Common myeloid progenitor, CD34-positive (primary cell): ENCODE measurements at regions not wholly inside any gene's neighbourhood (a gene's known extent, or its start where the extent isn't known, plus 50 kb on each side); places are given as distances from the start of the nearest gene placed in this dataset.

ENCODE experiments used
- CTCF ChIA-PET: fragments of 350-600 bp; sonication (Branson Sonifier 250); formaldehyde crosslinking; loops from one replicate; lab custom pipeline; 2021; ENCODE audit warnings: antibody characterized with exemption; lab: Charles Lee
- POLR2A ChIA-PET: fragments of 350-600 bp; sonication (Branson Sonifier 250); formaldehyde crosslinking; loops from one replicate; lab custom pipeline; 2021; ENCODE audit warnings: antibody characterized with exemption; lab: Charles Lee
- DNase-seq, 3 donors: peaks; one replicate each; pipeline versions ENCODE4 v3.0.0 to v3.0.0-alpha.2; 2013
- H3K27ac ChIP-seq, 2 experiments: 1 replicate in 1 of 2; 2 replicates in 1 of 2; pipeline ENCODE4 v1.7.0; 2013; ENCODE audit warnings: inconsistent platforms in 2 of 2, low read length in 2 of 2, mild to moderate bottlenecking in 2 of 2, low read depth in 1 of 2, moderate library complexity in 1 of 2; ENCODE audit not compliant: severe bottlenecking in 2 of 2, insufficient read depth in 1 of 2, poor library complexity in 1 of 2
- H3K27me3 ChIP-seq, 5 experiments: replicated peaks in 2 of 5; 1 replicate in 3 of 5; 2 replicates in 2 of 5; pipeline versions ENCODE4 v1.6.1 to v1.7.0; 2013; ENCODE audit warnings: low read length in 4 of 5, mild to moderate bottlenecking in 2 of 5, moderate library complexity in 2 of 5, inconsistent platforms in 1 of 5; ENCODE audit not compliant: insufficient read depth in 5 of 5, control insufficient read depth in 4 of 5
- H3K36me3 ChIP-seq, 4 experiments: 1 replicate in 2 of 4; 2 replicates in 2 of 4; pipeline versions ENCODE4 v1.6.1 to v1.7.0; 2013; ENCODE audit warnings: low read length in 3 of 4, control low read depth in 1 of 4, mild to moderate bottlenecking in 1 of 4; ENCODE audit not compliant: control insufficient read depth in 4 of 4, insufficient read depth in 4 of 4
- H3K4me1 ChIP-seq, 4 experiments: 1 replicate in 3 of 4; 2 replicates in 1 of 4; pipeline versions ENCODE4 v1.6.1 to v1.7.1; 2013; ENCODE audit warnings: low read length in 3 of 4, mild to moderate bottlenecking in 3 of 4, control low read depth in 1 of 4, inconsistent platforms in 1 of 4, moderate library complexity in 1 of 4; ENCODE audit not compliant: control insufficient read depth in 4 of 4, insufficient read depth in 4 of 4; ENCODE audit errors: control extremely low read depth in 1 of 4
- H3K4me3 ChIP-seq, 7 experiments: 1 replicate in 4 of 7; 2 replicates in 3 of 7; pipeline versions ENCODE4 v1.5.1 to v1.7.0; 2013; ENCODE audit warnings: mild to moderate bottlenecking in 7 of 7, low read length in 6 of 7, moderate library complexity in 6 of 7, inconsistent platforms in 2 of 7, low read depth in 2 of 7, control low read depth in 1 of 7; ENCODE audit not compliant: insufficient read depth in 4 of 7, control insufficient read depth in 1 of 7; ENCODE audit errors: extremely low read depth in 1 of 7
- H3K9me3 ChIP-seq, 5 experiments: 1 replicate in 4 of 5; 2 replicates in 1 of 5; pipeline versions ENCODE4 v1.6.1 to v1.7.1; 2013; ENCODE audit warnings: low read length in 4 of 5, mild to moderate bottlenecking in 2 of 5, inconsistent platforms in 1 of 5, low read depth in 1 of 5, moderate library complexity in 1 of 5; ENCODE audit not compliant: control insufficient read depth in 4 of 5, insufficient read depth in 2 of 5; ENCODE audit errors: control extremely low read depth in 1 of 5
- WGBS: methylation state at CpG from one replicate; pipeline ENCODE4 v1.1.5; 2013; ENCODE audit not compliant: insufficient coverage; 5-methylcytosine and 5-hydroxymethylcytosine counted together

- Histone ChIP-seq H3K36me3 (no peaks in the 10 kb centered on the region), H3K4me1 (peaks cover 0 to 22% (median 18%) of the 10 kb centered on the region in 4 experiments), H3K27me3 (no peaks in the 10 kb centered on the region), H3K27ac (no peak overlapping the region), H3K9me3 (no peaks in the 10 kb centered on the region), H3K4me3 (no peak overlapping the region)
- ChIA-PET CTCF (interaction anchor here (1.8 kb wide), 1 partner anchor 11 kb away, joined by 5 read pairs; no protein-coding TSS in a partner anchor), POLR2A (no interaction called here)
- no peak for DNase-seq
- WGBS = 97% methylated on average over 3 of the region's 3 CpGs
Observed at GRCh38 chr5:82360022-82360421, 81.9 kb upstream of the RPS23 start.

- Histone ChIP-seq H3K4me3 (no peak overlapping the region), H3K27ac (no peak overlapping the region), H3K9me3 (no peaks in the 10 kb centered on the region), H3K36me3 (no peaks in the 10 kb centered on the region), H3K27me3 (no peaks in the 10 kb centered on the region), H3K4me1 (peaks cover 0 to 22% (median 18%) of the 10 kb centered on the region in 4 experiments)
- ChIA-PET POLR2A (no interaction called here), CTCF (interaction anchor here (1.6 to 2.9 kb wide), 3 partner anchors 10 to 1203 kb away, joined by 4 to 10 read pairs (median 5); no protein-coding TSS in a partner anchor)
- no peak for DNase-seq
- WGBS = 100% methylated on average over 1 of the region's 3 CpGs
Observed at GRCh38 chr5:82359272-82359671, 81.1 kb upstream of the RPS23 start.

DNA sequence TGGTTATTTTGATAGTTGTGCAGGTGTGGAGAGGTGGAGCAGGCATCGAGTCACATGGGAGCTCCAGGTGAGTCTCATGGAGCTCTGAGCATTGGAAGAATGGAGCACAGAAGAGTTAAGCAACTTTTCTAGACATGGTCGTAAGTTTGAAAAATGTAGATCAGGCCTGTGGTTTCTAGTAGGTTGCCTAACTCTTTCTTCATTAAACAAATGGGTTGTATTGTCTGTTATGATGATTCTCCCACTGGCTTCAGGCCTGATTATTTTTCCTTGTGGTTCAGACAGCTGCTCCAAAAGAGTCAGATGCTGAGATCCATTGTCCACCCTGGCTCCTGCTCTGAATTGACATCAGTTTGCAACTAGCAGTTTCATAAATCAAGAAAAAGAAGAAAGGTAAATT is 80.3 kb upstream of the RPS23 start:
- ChIA-PET CTCF (interaction anchor here (1.5 to 2.9 kb wide), 4 partner anchors 8 to 1203 kb away, joined by 4 to 10 read pairs (median 4); no protein-coding TSS in a partner anchor), POLR2A (no interaction called here)
- H3K4me3 ChIP-seq = no peak overlapping the region
- H3K36me3 ChIP-seq = no peaks in the 10 kb centered on the region
- H3K9me3 ChIP-seq = no peaks in the 10 kb centered on the region
- no peak for DNase-seq
- no peak overlapping the region for H3K27ac ChIP-seq
- H3K27me3 ChIP-seq = no peaks in the 10 kb centered on the region
- H3K4me1 ChIP-seq = peaks cover 0 to 24% (median 19%) of the 10 kb centered on the region in 4 experiments
- 96% methylated on average over 2 of the region's 2 CpGs for WGBS

- 16% methylated on average over 13 of the region's 14 CpGs for WGBS
- Histone ChIP-seq H3K4me1 (peaks cover 2 to 27% (median 17%) of the 10 kb centered on the region in 4 experiments), H3K27me3 (no peaks in the 10 kb centered on the region), H3K4me3 (peak overlapping the region in 3 of 7 experiments; percentile 34 to 45 (median 34)), H3K27ac (peak overlapping the region in 1 of 2 experiments; percentile 52), H3K9me3 (no peaks in the 10 kb centered on the region), H3K36me3 (no peaks in the 10 kb centered on the region)
- ChIA-PET POLR2A (no interaction called here), CTCF (interaction anchor here (1.1 to 2.9 kb wide), 4 partner anchors 10 to 1205 kb away, joined by 3 to 10 read pairs (median 4); no protein-coding TSS in a partner anchor)
- DNase-seq = peak; percentile 67 to 90 (median 81)
Observed at GRCh38 chr5:82356808-82357671, 78.9 kb upstream of the RPS23 start.

GRCh38 chr5:82356021-82356420 is 77.9 kb upstream of the RPS23 start:
- POLR2A ChIA-PET = no interaction called here
- H3K36me3 ChIP-seq = no peaks in the 10 kb centered on the region
- H3K27me3 ChIP-seq = no peaks in the 10 kb centered on the region
- no peaks in the 10 kb centered on the region for H3K9me3 ChIP-seq
- no peak overlapping the region for H3K4me3 ChIP-seq
- H3K27ac ChIP-seq = no peak overlapping the region
- DNase-seq = no peak
- 100% methylated on average over 2 of the region's 4 CpGs for WGBS
- peaks cover 3 to 25% (median 17%) of the 10 kb centered on the region in 4 experiments for H3K4me1 ChIP-seq
- CTCF ChIA-PET = interaction anchor here (1.1 to 1.4 kb wide), 3 partner anchors 9 to 34 kb away, joined by 3 to 4 read pairs (median 3); no protein-coding TSS in a partner anchor

DNA sequence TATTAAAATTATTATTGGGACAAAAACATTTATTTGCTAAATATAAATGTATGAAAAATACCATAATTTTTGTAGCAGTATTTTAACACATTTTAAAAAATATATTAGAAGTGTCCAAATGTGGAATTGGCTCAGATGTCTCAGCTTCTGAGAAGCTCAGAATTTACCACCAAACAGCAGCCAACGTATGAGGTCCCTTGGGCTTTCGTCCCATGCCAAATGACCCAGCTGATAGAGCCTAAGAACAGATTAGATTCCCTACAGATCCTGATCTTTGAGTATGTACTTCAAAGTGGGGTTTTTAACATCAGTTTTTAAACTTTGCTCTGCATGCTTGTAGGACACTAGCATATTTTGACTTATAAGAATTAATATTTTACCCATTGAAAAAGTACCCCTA is 77.3 kb upstream of the RPS23 start:
- CTCF ChIA-PET = interaction anchor here (0.6 to 1.4 kb wide), 2 partner anchors 9 to 1206 kb away, joined by 3 to 4 read pairs; no protein-coding TSS in a partner anchor
- POLR2A ChIA-PET = no interaction called here
- Histone ChIP-seq H3K36me3 (no peaks in the 10 kb centered on the region), H3K4me3 (no peak overlapping the region), H3K9me3 (no peaks in the 10 kb centered on the region), H3K4me1 (peaks cover 3 to 23% (median 15%) of the 10 kb centered on the region in 4 experiments), H3K27me3 (no peaks in the 10 kb centered on the region), H3K27ac (no peak overlapping the region)
- 94% methylated on average over 2 of the region's 2 CpGs for WGBS
- no peak for DNase-seq

DNA sequence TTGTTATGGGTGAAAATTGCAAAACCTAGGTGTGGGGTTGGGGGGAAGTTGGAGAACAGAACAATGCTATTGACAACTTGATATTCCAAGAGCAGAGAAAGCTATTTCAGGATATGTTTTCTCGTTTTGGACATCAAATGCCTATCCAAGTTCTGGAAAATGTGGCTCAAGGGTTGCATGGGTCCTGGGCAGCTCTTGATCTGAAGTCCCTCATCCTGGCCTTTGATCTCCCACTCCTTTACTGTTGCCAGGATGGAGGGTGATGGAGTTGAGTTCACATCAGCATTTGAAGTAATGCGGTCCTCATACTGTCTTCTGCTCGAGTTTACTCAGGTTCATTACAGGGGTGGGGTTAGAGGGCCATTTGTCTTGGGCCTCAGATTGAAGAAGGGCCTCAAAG is 76.9 kb upstream of the RPS23 start:
- ChIA-PET CTCF (interaction anchor here (0.6 to 1.4 kb wide), 2 partner anchors 8 to 1207 kb away, joined by 3 to 4 read pairs; no protein-coding TSS in a partner anchor), POLR2A (no interaction called here)
- Histone ChIP-seq H3K27ac (no peak overlapping the region), H3K27me3 (no peaks in the 10 kb centered on the region), H3K4me3 (no peak overlapping the region), H3K9me3 (no peaks in the 10 kb centered on the region), H3K4me1 (peaks cover 3 to 23% (median 15%) of the 10 kb centered on the region in 4 experiments), H3K36me3 (no peaks in the 10 kb centered on the region)
- 100% methylated on average over 2 of the region's 3 CpGs for WGBS
- no peak for DNase-seq
